GM12865 (cell line): ENCODE measurements at regions not wholly inside any gene's neighbourhood (a gene's known extent, or its start where the extent isn't known, plus 50 kb on each side); places are given as distances from the start of the nearest gene placed in this dataset.
A peak's percentile ranks its signal among the peaks of the same experiment; 100 is the strongest.

ENCODE experiments used
- DNase-seq: peaks from one replicate; pipeline ENCODE4 v3.0.0; 2010; ENCODE audit warnings: low read depth
- H3K4me3 ChIP-seq: 2 replicates; pipeline ENCODE4 v1.5.1; 2011; ENCODE audit warnings: mild to moderate bottlenecking, low read depth, low read length, control low read depth
- CTCF ChIP-seq: IDR thresholded peaks from 2 replicates; pipeline ENCODE4 v1.5.1; 2011; ENCODE audit warnings: low read length, control low read depth, low read depth, inconsistent platforms; ENCODE audit not compliant: insufficient read depth; ENCODE audit errors: missing control alignments

- no peak for TF ChIP-seq CTCF
- H3K4me3 ChIP-seq = no peak overlapping the region
- DNase-seq = no peak
These were observed 150.8 kb upstream of the PTGFR start for GRCh38 chr1:78340006-78340405.

- TF ChIP-seq CTCF = no peak
These were observed 142.1 kb upstream of the PTGFR start for GRCh38 chr1:78348496-78349284.

DNA sequence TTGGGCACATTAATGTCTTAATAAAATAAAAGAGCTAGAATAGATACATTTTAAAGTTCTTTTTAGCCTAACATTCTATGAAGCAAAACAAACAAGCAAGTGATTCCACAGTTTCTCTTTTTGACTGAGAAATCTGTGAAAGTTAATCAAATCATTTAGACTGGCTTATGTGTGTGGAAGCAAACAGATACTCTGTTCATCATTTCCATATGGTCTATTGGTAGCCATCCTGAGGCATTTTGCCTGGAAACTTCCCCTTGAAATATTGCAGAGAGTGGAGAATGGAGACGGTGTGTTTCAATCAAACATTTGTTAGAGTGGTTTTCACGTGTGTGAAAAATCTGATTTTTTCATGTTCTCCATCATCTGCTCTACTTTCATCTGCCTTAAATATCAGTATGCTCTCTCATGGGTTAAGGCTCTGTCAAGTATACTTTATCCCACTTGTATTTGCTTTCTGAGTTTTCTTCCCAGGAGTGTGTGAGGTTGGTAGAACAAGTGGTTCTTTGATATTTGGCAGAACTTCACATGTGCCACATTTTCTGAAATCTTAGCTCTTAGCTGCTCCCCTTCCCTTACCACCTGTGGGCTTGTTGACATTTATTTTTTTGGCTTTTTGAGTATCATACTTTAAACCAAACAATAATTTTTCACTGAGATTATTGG is 139.1 kb upstream of the PTGFR start:
- H3K4me3 ChIP-seq = no peak overlapping the region
- DNase-seq = no peak
- no peak for TF ChIP-seq CTCF

More at GRCh38 chr1:78348496-78349284, 142.1 kb upstream of the PTGFR start:
- no peak overlapping the region for H3K4me3 ChIP-seq
- no peak for DNase-seq

GRCh38 chr1:78355656-78356055 is 135.1 kb upstream of the PTGFR start:
- no peak overlapping the region for H3K4me3 ChIP-seq
- no peak for DNase-seq
- TF ChIP-seq CTCF = no peak

DNA sequence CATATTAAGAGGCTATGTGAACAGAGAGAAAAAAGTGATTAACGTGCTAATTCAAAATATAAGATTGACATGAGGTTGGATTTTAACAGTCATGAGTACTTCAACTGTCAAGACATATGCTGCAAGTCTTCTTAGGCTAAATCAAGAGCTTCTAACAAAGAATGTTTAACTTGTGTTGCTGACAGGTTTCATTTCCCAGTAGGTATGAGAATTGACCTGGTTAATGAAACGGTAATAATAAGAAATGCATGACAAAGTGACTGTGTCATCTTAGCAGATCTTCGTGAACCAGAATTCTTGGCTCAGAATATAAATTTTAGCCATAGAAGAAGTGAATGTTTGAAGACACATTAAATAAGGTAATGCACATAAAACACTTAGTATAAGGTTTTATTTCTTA is 132.6 kb upstream of the PTGFR start:
- no peak for TF ChIP-seq CTCF
- H3K4me3 ChIP-seq = no peak overlapping the region
- peak; percentile 18 for DNase-seq

- no peak for DNase-seq
- TF ChIP-seq CTCF = no peak
- H3K4me3 ChIP-seq = no peak overlapping the region
These were observed 131.1 kb upstream of the PTGFR start for GRCh38 chr1:78359666-78360065.
